Bronchial epithelial cell (primary cell): ENCODE measurements at regions not wholly inside any gene's neighbourhood (a gene's known extent, or its start where the extent isn't known, plus 50 kb on each side); places are given as distances from the start of the nearest gene placed in this dataset.

Experiments
- DNase-seq: peaks from one replicate; pipeline ENCODE4 v3.0.0-alpha.2; 2010; ENCODE audit warnings: low read depth
- FAIRE-seq: peaks from 2 replicates; lab custom pipeline; 2011; peaks lifted over from hg19 to GRCh38; lab: Jason Lieb, UNC
- H3K27me3 ChIP-seq: 2 replicates; pipeline ENCODE4 v1.5.1; 2011; ENCODE audit warnings: low read length; ENCODE audit not compliant: control insufficient read depth, insufficient read depth
- H3K36me3 ChIP-seq: 2 replicates; pipeline ENCODE4 v1.5.1; 2011; ENCODE audit warnings: low read length; ENCODE audit not compliant: control insufficient read depth, insufficient read depth
- H3K4me3 ChIP-seq: 2 replicates; pipeline ENCODE4 v1.5.1; 2011; ENCODE audit warnings: mild to moderate bottlenecking, low read depth, low read length, control low read depth
- CTCF ChIP-seq: IDR thresholded peaks from 2 replicates; pipeline ENCODE4 v1.5.1; 2011; ENCODE audit warnings: mild to moderate bottlenecking, moderate library complexity, low read length, control low read depth, inconsistent platforms; ENCODE audit not compliant: insufficient read depth, severe bottlenecking

GRCh38 chr1:56084246-56084645 is 495.1 kb downstream of the PLPP3 start:
- H3K36me3 ChIP-seq, result no peaks in the 10 kb centered on the region
- no peak overlapping the region for H3K4me3 ChIP-seq
- no peak for DNase-seq
- no peak for FAIRE-seq
- no peak for TF ChIP-seq CTCF
- H3K27me3 ChIP-seq, result no peaks in the 10 kb centered on the region

GRCh38 chr1:56081736-56082135 is 497.6 kb downstream of the PLPP3 start:
- no peak for TF ChIP-seq CTCF
- no peaks in the 10 kb centered on the region for H3K27me3 ChIP-seq
- DNase-seq, result no peak
- no peak overlapping the region for H3K4me3 ChIP-seq
- no peaks in the 10 kb centered on the region for H3K36me3 ChIP-seq
- FAIRE-seq, result no peak

DNA sequence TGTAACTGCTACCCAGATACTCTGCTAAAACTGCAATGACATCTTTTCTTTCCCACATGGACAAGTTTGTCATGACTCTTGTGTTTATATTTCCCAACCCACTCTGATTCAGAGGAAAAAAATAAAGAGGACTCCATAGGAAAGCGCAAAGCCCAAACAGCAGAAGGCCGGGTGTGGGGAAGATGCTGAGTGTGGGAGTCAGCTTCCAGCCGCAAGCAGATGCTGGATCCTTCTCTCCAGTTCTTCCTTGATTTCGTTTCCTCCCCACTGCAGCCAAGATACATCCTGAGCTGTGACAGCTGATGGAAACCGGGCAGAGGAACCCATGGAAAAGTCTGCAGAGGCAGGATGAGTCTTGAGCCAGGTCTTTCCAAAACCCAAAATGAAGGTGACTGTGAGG is 498.2 kb downstream of the PLPP3 start:
- no peaks in the 10 kb centered on the region for H3K36me3 ChIP-seq
- DNase-seq, result peak; percentile 18
- no peaks in the 10 kb centered on the region for H3K27me3 ChIP-seq
- FAIRE-seq, result no peak
- no peak overlapping the region for H3K4me3 ChIP-seq
- no peak for TF ChIP-seq CTCF

DNA sequence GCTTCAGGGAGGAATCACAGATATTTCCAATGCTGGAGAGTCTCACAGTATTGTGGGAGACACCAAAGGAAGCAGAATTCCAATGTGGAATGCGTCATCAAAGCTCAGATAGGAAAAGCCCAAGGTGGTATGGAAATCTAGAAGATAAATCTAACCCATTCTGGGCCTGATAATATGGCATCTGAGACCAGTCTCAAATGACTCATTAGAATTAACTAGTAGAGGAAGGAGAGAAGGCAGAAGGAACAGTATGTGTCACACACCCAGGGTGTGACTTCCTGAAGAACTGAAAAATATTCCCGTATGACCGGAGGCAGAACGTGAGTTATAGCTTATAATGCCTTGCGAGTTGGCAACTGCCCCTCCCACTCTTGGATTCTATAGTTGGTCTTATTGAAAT is 499.2 kb downstream of the PLPP3 start:
- peak; percentile 63 for DNase-seq
- FAIRE-seq, result no peak

DNA sequence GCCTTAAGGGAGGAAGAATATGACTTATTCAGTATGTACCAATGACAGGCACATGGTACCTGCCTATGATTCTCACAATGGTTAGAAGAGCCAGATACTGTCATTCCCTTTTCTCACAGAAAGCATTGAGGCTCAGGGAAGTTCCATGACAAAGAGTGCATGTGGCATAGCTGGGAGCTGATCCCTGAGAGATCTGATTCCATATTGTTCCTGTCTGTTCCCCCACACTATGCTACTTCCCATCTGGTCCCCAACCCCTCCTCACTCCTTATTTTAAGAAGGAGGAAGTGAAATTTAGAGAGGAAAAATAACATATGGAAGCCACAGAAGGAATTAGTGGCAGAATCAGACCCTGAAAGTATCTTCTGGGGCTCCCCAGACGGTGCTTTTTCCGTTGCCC is 500.0 kb downstream of the PLPP3 start:
- Histone ChIP-seq H3K36me3 (no peaks in the 10 kb centered on the region), H3K27me3 (no peaks in the 10 kb centered on the region), H3K4me3 (no peak overlapping the region)
- no peak for FAIRE-seq
- DNase-seq, result no peak
- no peak for TF ChIP-seq CTCF

More for the DNA sequence above, 499.2 kb downstream of the PLPP3 start:
- Histone ChIP-seq H3K4me3 (no peak overlapping the region), H3K36me3 (no peaks in the 10 kb centered on the region), H3K27me3 (no peaks in the 10 kb centered on the region)
- no peak for TF ChIP-seq CTCF

- DNase-seq, result no peak
- peak; percentile 86 for FAIRE-seq
Measured at GRCh38 chr1:56077206-56077605, 502.2 kb downstream of the PLPP3 start.

More at GRCh38 chr1:56077206-56077605, 502.2 kb downstream of the PLPP3 start:
- H3K4me3 ChIP-seq, result no peak overlapping the region
- H3K36me3 ChIP-seq, result no peaks in the 10 kb centered on the region
- H3K27me3 ChIP-seq, result no peaks in the 10 kb centered on the region
- TF ChIP-seq CTCF, result no peak
